PC-3 (cell line): ENCODE measurements at regions not wholly inside any gene's neighbourhood (a gene's known extent, or its start where the extent isn't known, plus 50 kb on each side); places are given as distances from the start of the nearest gene placed in this dataset.

Experiments
- ATAC-seq: fragments of 200-7000 bp; cut with Tn5 transposase; 2 replicates; pipeline ENCODE4 v1.9.1; 2020; ENCODE audit warnings: mild to moderate bottlenecking, moderate library complexity
- BruUV-seq: library from RNA; stranded (reverse); fragments of 400-500 nt; replicated peaks from 2 replicates; lab custom pipeline; 2021; lab: Mats Ljungman, UMichigan
- CTCF ChIA-PET: fragments of 300-600 bp; sonication (Branson Sonifier 250); formaldehyde crosslinking; loops from one replicate; lab custom pipeline; 2022; ENCODE audit warnings: antibody characterized with exemption; lab: Charles Lee
- POLR2A ChIA-PET: fragments of 300-600 bp; sonication (Branson Sonifier 250); formaldehyde crosslinking; loops from one replicate; lab custom pipeline; 2022; ENCODE audit warnings: antibody characterized with exemption; ENCODE audit not compliant: unreplicated experiment; lab: Charles Lee
- DNase-seq: peaks from one replicate; pipeline ENCODE4 v3.0.0-alpha.2; 2015
- H2AFZ ChIP-seq: fragments of 300-600 bp; sonication (generic); 2 replicates; pipeline ENCODE4 v1.6.0; 2016; ENCODE audit warnings: antibody characterized with exemption, low read length
- H3F3A ChIP-seq: fragments of 300-600 bp; sonication (generic); one replicate; pipeline ENCODE4 v1.6.0; 2017; ENCODE audit warnings: antibody characterized with exemption, low read length, control low read depth, mild to moderate bottlenecking; ENCODE audit not compliant: unreplicated experiment
- H3K27ac ChIP-seq: fragments of 300-600 bp; sonication (generic); 2 replicates; pipeline ENCODE4 v1.5.1; 2016; ENCODE audit warnings: mild to moderate bottlenecking, low read length
- H3K27me3 ChIP-seq: fragments of 300-600 bp; sonication (generic); 2 replicates; pipeline ENCODE4 v1.6.1; 2016; ENCODE audit warnings: low read length, mixed read lengths
- H3K36me3 ChIP-seq: fragments of 300-600 bp; sonication (generic); 2 replicates; pipeline ENCODE4 v1.6.1; 2016; ENCODE audit warnings: low read depth, mixed run types, low read length, mixed read lengths
- H3K4me1 ChIP-seq: fragments of 300-600 bp; sonication (generic); 2 replicates; pipeline ENCODE4 v1.5.1; 2016; ENCODE audit warnings: low read length; ENCODE audit not compliant: insufficient read depth
- H3K4me2 ChIP-seq: fragments of 300-600 bp; sonication (generic); 2 replicates; pipeline ENCODE4 v1.6.0; 2016; ENCODE audit warnings: low read length
- H3K4me3 ChIP-seq: fragments of 300-600 bp; sonication (generic); 2 replicates; pipeline ENCODE4 v1.5.1; 2016; ENCODE audit warnings: mild to moderate bottlenecking, low read length, mixed read lengths
- H3K79me2 ChIP-seq: fragments of 300-600 bp; sonication (generic); 2 replicates; pipeline ENCODE4 v1.6.1; 2017; ENCODE audit warnings: low read length, mixed read lengths
- H3K9ac ChIP-seq: fragments of 300-600 bp; sonication (generic); 2 replicates; pipeline ENCODE4 v1.6.0; 2016; ENCODE audit warnings: mild to moderate bottlenecking, low read length
- H3K9me2 ChIP-seq: fragments of 300-600 bp; sonication (generic); replicated peaks from 2 replicates; pipeline ENCODE4 v1.6.1; 2016; ENCODE audit warnings: mixed run types, low read length, mixed read lengths
- H3K9me3 ChIP-seq: fragments of 300-600 bp; sonication (generic); 2 replicates; pipeline ENCODE4 v1.6.1; 2016; ENCODE audit warnings: low read length, mixed read lengths
- H4K20me1 ChIP-seq: fragments of 300-600 bp; sonication (generic); 2 replicates; pipeline ENCODE4 v1.6.1; 2016; ENCODE audit warnings: low read length, mixed read lengths
- CTCF ChIP-seq: fragments of 300-600 bp; sonication (generic); conservative IDR thresholded peaks from 2 replicates; pipeline ENCODE4 v1.5.1; 2017; ENCODE audit warnings: antibody characterized with exemption, low read depth, mild to moderate bottlenecking, low read length
- EZH2 ChIP-seq: fragments of 300-600 bp; sonication (generic); IDR thresholded peaks from one replicate; pipeline ENCODE4 v1.6.1; 2017; ENCODE audit warnings: antibody characterized with exemption, mild to moderate bottlenecking, low read length; ENCODE audit not compliant: unreplicated experiment
- EZH2phosphoT487 ChIP-seq: fragments of 300-600 bp; sonication (generic); IDR thresholded peaks from 2 replicates; pipeline ENCODE4 v1.6.1; 2018; ENCODE audit warnings: mild to moderate bottlenecking, antibody characterized with exemption, low read length, borderline replicate concordance
- intact Hi-C: fragments of 100-400 bp; cut with micrococcal nuclease; formaldehyde crosslinking; loops from 2 replicates; pipeline ENCODE4 v1.9.0; 2023

- Histone ChIP-seq H3F3A (no peaks in the 10 kb centered on the region), H3K4me3 (no peak overlapping the region), H3K36me3 (no peaks in the 10 kb centered on the region), H3K27me3 (no peaks in the 10 kb centered on the region), H4K20me1 (no peaks in the 10 kb centered on the region), H3K9me2 (no peaks in the 10 kb centered on the region), H3K4me1 (no peaks in the 10 kb centered on the region), H3K9ac (no peak overlapping the region), H3K27ac (no peak overlapping the region), H3K9me3 (no peaks in the 10 kb centered on the region), H3K79me2 (no peaks in the 10 kb centered on the region), H2AFZ (no peak overlapping the region), H3K4me2 (no peak overlapping the region)
- ATAC-seq: no peak
- CTCF ChIA-PET: no interaction called here
- no TSS peak for BruUV-seq
- no peak for DNase-seq
- POLR2A ChIA-PET: no interaction called here
- intact Hi-C loops: no loop called here
- TF ChIP-seq CTCF (no peak), EZH2 (no peak)
These were observed 628.0 kb downstream of the TMEM114 start for GRCh38 chr16:7962091-7962879.

- Histone ChIP-seq H3K4me3 (no peak overlapping the region), H3K79me2 (no peaks in the 10 kb centered on the region), H3K9ac (no peak overlapping the region), H3K4me1 (no peaks in the 10 kb centered on the region), H3K9me3 (no peaks in the 10 kb centered on the region), H3K27ac (no peak overlapping the region), H3K4me2 (no peak overlapping the region), H2AFZ (no peak overlapping the region), H3K27me3 (no peaks in the 10 kb centered on the region), H4K20me1 (no peaks in the 10 kb centered on the region), H3K36me3 (no peaks in the 10 kb centered on the region), H3K9me2 (no peaks in the 10 kb centered on the region), H3F3A (no peaks in the 10 kb centered on the region)
- DNase-seq (no peak), ATAC-seq (no peak)
- CTCF ChIA-PET: no interaction called here
- POLR2A ChIA-PET: no interaction called here
- TF ChIP-seq CTCF (no peak), EZH2 (no peak), EZH2phosphoT487 (no peak)
- no TSS peak for BruUV-seq
- intact Hi-C loops: no loop called here
These were observed 624.5 kb downstream of the RBFOX1 start for GRCh38 chr16:7957151-7957550.

- no peak overlapping the region for H3K4me2 ChIP-seq
- TF ChIP-seq EZH2phosphoT487 (no peak), EZH2 (no peak), CTCF (no peak)
- no peaks in the 10 kb centered on the region for H3K9me2 ChIP-seq
- H4K20me1 ChIP-seq: no peaks in the 10 kb centered on the region
- H3K27me3 ChIP-seq: no peaks in the 10 kb centered on the region
- no peak overlapping the region for H3K9ac ChIP-seq
- no peaks in the 10 kb centered on the region for H3F3A ChIP-seq
- no peaks in the 10 kb centered on the region for H3K79me2 ChIP-seq
- CTCF ChIA-PET: no interaction called here
- no TSS peak for BruUV-seq
- POLR2A ChIA-PET: no interaction called here
- ATAC-seq (no peak), DNase-seq (no peak)
- no peak overlapping the region for H3K4me3 ChIP-seq
- H3K4me1 ChIP-seq: no peaks in the 10 kb centered on the region
- intact Hi-C loops: no loop called here
- no peak overlapping the region for H2AFZ ChIP-seq
- H3K9me3 ChIP-seq: no peaks in the 10 kb centered on the region
- H3K27ac ChIP-seq: no peak overlapping the region
- no peaks in the 10 kb centered on the region for H3K36me3 ChIP-seq
These were observed 620.7 kb downstream of the RBFOX1 start for GRCh38 chr16:7953360-7953759.
